Putamen (tissue), 1 donor: ENCODE measurements at regions not wholly inside any gene's neighbourhood (a gene's known extent, or its start where the extent isn't known, plus 50 kb on each side); places are given as distances from the start of the nearest gene placed in this dataset.

Experiments used
- DNase-seq: peaks from one replicate; pipeline ENCODE4 v3.0.0-alpha.2; 2016; ENCODE audit warnings: low spot score

- DNase-seq, result no peak
These were observed 96.4 kb upstream of the AMOTL1 start for GRCh38 chr11:94671553-94672366.

- DNase-seq, result no peak
These were observed 95.5 kb upstream of the AMOTL1 start for GRCh38 chr11:94672636-94673035.

GRCh38 chr11:94673386-94673785, 94.8 kb upstream of the AMOTL1 start:
- no peak for DNase-seq

GRCh38 chr11:94673951-94674491, 94.1 kb upstream of the AMOTL1 start:
- DNase-seq, result peak; percentile 18

GRCh38 chr11:94675239-94675638, 92.9 kb upstream of the AMOTL1 start:
- DNase-seq, result no peak

GRCh38 chr11:94675813-94676212, 92.3 kb upstream of the AMOTL1 start:
- DNase-seq, result no peak

- DNase-seq, result no peak
These were observed 91.3 kb upstream of the AMOTL1 start for GRCh38 chr11:94676814-94677213.

GRCh38 chr11:94678236-94678635, 89.9 kb upstream of the AMOTL1 start:
- no peak for DNase-seq

- DNase-seq, result no peak
These were observed 89.3 kb upstream of the AMOTL1 start for GRCh38 chr11:94678901-94679300.

GRCh38 chr11:94680426-94680825, 87.7 kb upstream of the AMOTL1 start:
- DNase-seq, result no peak

- DNase-seq, result no peak
These were observed 87.0 kb upstream of the AMOTL1 start for GRCh38 chr11:94681140-94681539.

GRCh38 chr11:94681852-94682251, 86.3 kb upstream of the AMOTL1 start:
- DNase-seq, result no peak

GRCh38 chr11:94694309-94695060, 73.7 kb upstream of the AMOTL1 start:
- no peak for DNase-seq

GRCh38 chr11:94697156-94697555, 71.0 kb upstream of the AMOTL1 start:
- DNase-seq, result no peak

- DNase-seq, result no peak
These were observed 67.5 kb upstream of the AMOTL1 start for GRCh38 chr11:94700622-94701021.

- DNase-seq, result no peak
These were observed 65.7 kb upstream of the AMOTL1 start for GRCh38 chr11:94702481-94702880.

- DNase-seq, result no peak
These were observed 62.7 kb upstream of the AMOTL1 start for GRCh38 chr11:94705419-94705818.

GRCh38 chr11:94705891-94706615, 62.1 kb upstream of the AMOTL1 start:
- DNase-seq, result no peak

GRCh38 chr11:94708176-94708575, 60.0 kb upstream of the AMOTL1 start:
- no peak for DNase-seq

- DNase-seq, result no peak
These were observed 59.5 kb upstream of the AMOTL1 start for GRCh38 chr11:94708642-94709041.

- DNase-seq, result no peak
These were observed 52.9 kb upstream of the AMOTL1 start for GRCh38 chr11:94715225-94715624.

- DNase-seq, result no peak
These were observed 50.5 kb upstream of the AMOTL1 start for GRCh38 chr11:94717667-94718066.
